ENCODE measurements at regions not wholly inside any gene's neighbourhood (a gene's known extent, or its start where the extent isn't known, plus 50 kb on each side); places are given as distances from the start of the nearest gene placed in this dataset.

- DNase-seq, result no peak
- H3K27me3 ChIP-seq (ENCODE audit: low read depth), result no peaks in the 10 kb centered on the region
- H3K4me3 ChIP-seq, result no peak overlapping the region
- peaks cover 11% of the 10 kb centered on the region for H3K4me1 ChIP-seq
- no peaks in the 10 kb centered on the region for H3K9me3 ChIP-seq (replicated peaks)
- no peaks in the 10 kb centered on the region for H3K36me3 ChIP-seq
- TF ChIP-seq, protein P1, sequence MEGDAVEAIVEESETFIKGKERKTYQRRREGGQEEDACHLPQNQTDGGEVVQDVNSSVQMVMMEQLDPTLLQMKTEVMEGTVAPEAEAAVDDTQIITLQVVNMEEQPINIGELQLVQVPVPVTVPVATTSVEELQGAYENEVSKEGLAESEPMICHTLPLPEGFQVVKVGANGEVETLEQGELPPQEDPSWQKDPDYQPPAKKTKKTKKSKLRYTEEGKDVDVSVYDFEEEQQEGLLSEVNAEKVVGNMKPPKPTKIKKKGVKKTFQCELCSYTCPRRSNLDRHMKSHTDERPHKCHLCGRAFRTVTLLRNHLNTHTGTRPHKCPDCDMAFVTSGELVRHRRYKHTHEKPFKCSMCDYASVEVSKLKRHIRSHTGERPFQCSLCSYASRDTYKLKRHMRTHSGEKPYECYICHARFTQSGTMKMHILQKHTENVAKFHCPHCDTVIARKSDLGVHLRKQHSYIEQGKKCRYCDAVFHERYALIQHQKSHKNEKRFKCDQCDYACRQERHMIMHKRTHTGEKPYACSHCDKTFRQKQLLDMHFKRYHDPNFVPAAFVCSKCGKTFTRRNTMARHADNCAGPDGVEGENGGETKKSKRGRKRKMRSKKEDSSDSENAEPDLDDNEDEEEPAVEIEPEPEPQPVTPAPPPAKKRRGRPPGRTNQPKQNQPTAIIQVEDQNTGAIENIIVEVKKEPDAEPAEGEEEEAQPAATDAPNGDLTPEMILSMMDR (IDR thresholded peaks at IDR 0.05; ENCODE audit: borderline replicate concordance), result no peak
- intact Hi-C loops (cut with micrococcal nuclease), result no loop called here
- no peak overlapping the region for H3K27ac ChIP-seq (replicated peaks)
These were observed 673.6 kb upstream of the ADGRL2 start for GRCh38 chr1:81126989-81127581.

DNA sequence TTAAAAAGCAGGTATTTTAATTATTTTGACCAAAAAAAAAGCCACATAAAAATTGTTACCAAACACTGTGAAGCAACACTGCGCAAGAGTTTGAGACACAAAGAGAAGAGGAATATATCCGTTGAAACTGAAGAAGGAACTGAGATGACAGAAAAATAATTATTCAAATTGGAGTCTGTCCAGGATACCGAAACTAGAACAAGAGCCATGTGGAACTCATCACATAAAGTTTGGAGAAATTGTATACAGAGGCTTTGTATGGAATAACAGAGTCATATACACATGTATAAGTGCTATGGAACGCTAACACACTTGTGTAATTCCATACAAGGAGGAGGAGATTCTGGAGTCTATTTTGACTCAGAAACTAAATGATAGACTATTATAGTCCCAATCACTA, 675.1 kb upstream of the ADGRL2 start:
- Histone ChIP-seq H3K9me3 (replicated peaks) (no peaks in the 10 kb centered on the region), H3K4me1 (peaks cover 11% of the 10 kb centered on the region), H3K27ac (replicated peaks) (no peak overlapping the region), H3K36me3 (no peaks in the 10 kb centered on the region), H3K4me3 (no peak overlapping the region), H3K27me3 (ENCODE audit: low read depth) (no peaks in the 10 kb centered on the region)
- intact Hi-C loops (cut with micrococcal nuclease), result no loop called here
- DNase-seq, result no peak
- TF ChIP-seq, protein P1 (IDR thresholded peaks at IDR 0.05; ENCODE audit: borderline replicate concordance), result no peak

DNA sequence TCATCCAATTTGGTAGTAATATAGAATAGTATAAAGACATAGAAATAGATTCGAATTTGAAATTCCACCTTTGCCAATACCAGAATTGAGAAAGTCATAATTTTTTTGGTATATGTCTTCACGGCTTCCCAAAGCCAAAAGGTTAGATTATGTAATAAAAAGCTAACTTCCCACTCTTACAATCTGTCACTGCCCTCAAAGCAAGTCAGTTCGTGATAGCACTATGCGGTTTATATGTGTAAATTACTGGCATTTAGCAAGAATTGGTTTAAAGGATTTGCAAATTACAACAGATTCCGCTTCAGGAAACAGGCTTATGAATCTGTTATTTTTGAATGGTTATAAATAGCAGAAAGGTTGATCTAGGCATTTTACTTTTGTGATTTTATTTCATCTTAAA, 679.4 kb upstream of the ADGRL2 start:
- intact Hi-C loops (cut with micrococcal nuclease), result no loop called here
- no peak for DNase-seq
- Histone ChIP-seq H3K36me3 (no peaks in the 10 kb centered on the region), H3K4me3 (no peak overlapping the region), H3K27ac (replicated peaks) (no peak overlapping the region), H3K9me3 (replicated peaks) (no peaks in the 10 kb centered on the region), H3K4me1 (no peaks in the 10 kb centered on the region), H3K27me3 (ENCODE audit: low read depth) (no peaks in the 10 kb centered on the region)
- TF ChIP-seq, protein P1 (IDR thresholded peaks at IDR 0.05; ENCODE audit: borderline replicate concordance), result no peak

DNA sequence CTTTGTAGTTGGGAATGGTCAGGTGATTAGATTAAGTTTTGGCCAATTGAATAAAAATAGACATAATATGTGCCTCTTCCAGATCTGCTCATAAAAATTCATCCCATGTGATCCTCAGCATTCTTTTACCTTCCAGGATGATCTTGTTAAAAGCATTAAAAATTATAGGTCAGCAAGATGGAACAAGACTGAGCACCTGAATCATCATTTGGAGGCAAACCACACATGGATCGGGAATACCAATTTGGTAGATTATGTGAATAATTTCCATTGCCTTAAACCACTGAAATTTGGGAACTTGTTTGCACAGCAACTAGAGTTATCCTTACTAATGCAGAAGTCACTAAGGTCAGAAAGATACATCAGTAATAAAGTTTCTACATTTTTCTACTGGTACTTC, 681.4 kb upstream of the ADGRL2 start:
- Histone ChIP-seq H3K27me3 (ENCODE audit: low read depth) (no peaks in the 10 kb centered on the region), H3K36me3 (no peaks in the 10 kb centered on the region), H3K4me1 (no peaks in the 10 kb centered on the region), H3K9me3 (replicated peaks) (no peaks in the 10 kb centered on the region), H3K4me3 (no peak overlapping the region), H3K27ac (replicated peaks) (no peak overlapping the region)
- DNase-seq, result no peak
- TF ChIP-seq, protein P1 (IDR thresholded peaks at IDR 0.05; ENCODE audit: borderline replicate concordance), result no peak
- intact Hi-C loops (cut with micrococcal nuclease), result no loop called here

- H3K36me3 ChIP-seq, result no peaks in the 10 kb centered on the region
- H3K27me3 ChIP-seq (ENCODE audit: low read depth), result no peaks in the 10 kb centered on the region
- no peaks in the 10 kb centered on the region for H3K9me3 ChIP-seq (replicated peaks)
- H3K4me3 ChIP-seq, result no peak overlapping the region
- intact Hi-C loops (cut with micrococcal nuclease), result no loop called here
- TF ChIP-seq, protein P1 (IDR thresholded peaks at IDR 0.05; ENCODE audit: borderline replicate concordance), result no peak
- H3K4me1 ChIP-seq, result no peaks in the 10 kb centered on the region
- no peak for DNase-seq
- no peak overlapping the region for H3K27ac ChIP-seq (replicated peaks)
These were observed 682.2 kb upstream of the ADGRL2 start for GRCh38 chr1:81118550-81118949.
